Pancreas (tissue), 10 donors: ENCODE measurements at regions not wholly inside any gene's neighbourhood (a gene's known extent, or its start where the extent isn't known, plus 50 kb on each side); places are given as distances from the start of the nearest gene placed in this dataset.

Source experiments
- ATAC-seq, 4 donors: fragments of 200-7000 bp; cut with Tn5 transposase; one replicate each; pipeline versions ENCODE4 v1.8.0 to v1.9.1; 2020; ENCODE audit warnings: mild to moderate bottlenecking in 4 of 4, moderate library complexity in 4 of 4
- DNase-seq, 6 donors: peaks; one replicate each; pipeline ENCODE4 v3.0.0-alpha.2; 2020
- FAIRE-seq: peaks from 2 replicates; lab custom pipeline; 2012; peaks lifted over from hg19 to GRCh38; lab: Jason Lieb, UNC
- H3K27ac ChIP-seq, 4 donors: fragments of 200-600 bp; sonication (generic); 1 replicate in 3 of 4; 2 replicates in 1 of 4; pipeline versions ENCODE4 v1.5.0 to v1.8.0; 2020
- H3K27me3 ChIP-seq, 4 donors: fragments of 200-600 bp; one replicate each; pipeline ENCODE4 v1.8.0; 2021
- H3K36me3 ChIP-seq, 3 donors: fragments of 200-600 bp; sonication (generic) in 1 of 3; one replicate each; pipeline versions ENCODE4 v1.5.0 to v1.8.0; 2020 to 2021
- H3K4me1 ChIP-seq, 3 donors: fragments of 200-600 bp; one replicate each; pipeline ENCODE4 v1.8.0; 2021
- H3K4me3 ChIP-seq, 4 donors: fragments of 200-600 bp; sonication (generic) in 2 of 4; one replicate each; pipeline versions ENCODE4 v1.5.0 to v1.8.0; 2020 to 2021
- H3K9me3 ChIP-seq, 4 donors: fragments of 200-600 bp; one replicate each; pipeline ENCODE4 v1.8.0; 2021
- CTCF ChIP-seq, 4 donors: fragments of 200-600 bp; sonication (generic) in 3 of 4; IDR thresholded peaks; one replicate each; pipeline versions ENCODE4 v1.5.0 to v1.8.0; 2021; ENCODE audit warnings: antibody characterized with exemption in 4 of 4
- WGBS, 2 donors: extraction: QIAGEN DNeasy Blood & Tissue Kit; methylation state at CpG; one replicate each; pipeline ENCODE4 v1.1.7; 2013; 5-methylcytosine and 5-hydroxymethylcytosine counted together
- intact Hi-C, 3 donors: fragments of 100-400 bp; cut with DNase I; formaldehyde crosslinking; loops; one replicate each; pipeline versions ENCODE4 v1.11.1 to v1.14.2; 2022
- donor health status: healthy with polysubstance abuse.
- donor health status: DM: no; HTN: no; CAD: no; lungs with moderate emphysema.
- donor health status: DM: no; HTN: no; CAD: no.
- donor health status: control.
- donor health status: control.
- donor health status: Bipolar disorder and iron deficiency.
- donor health status: DM: yes; HTN: yes; CAD: no.
- donor health status: DM: no; HTN: no; CAD: no.
- donor health status: DM: no; HTN: no; CAD: no.
- donor health status: DM: yes; HTN: yes; CAD: no.

DNA sequence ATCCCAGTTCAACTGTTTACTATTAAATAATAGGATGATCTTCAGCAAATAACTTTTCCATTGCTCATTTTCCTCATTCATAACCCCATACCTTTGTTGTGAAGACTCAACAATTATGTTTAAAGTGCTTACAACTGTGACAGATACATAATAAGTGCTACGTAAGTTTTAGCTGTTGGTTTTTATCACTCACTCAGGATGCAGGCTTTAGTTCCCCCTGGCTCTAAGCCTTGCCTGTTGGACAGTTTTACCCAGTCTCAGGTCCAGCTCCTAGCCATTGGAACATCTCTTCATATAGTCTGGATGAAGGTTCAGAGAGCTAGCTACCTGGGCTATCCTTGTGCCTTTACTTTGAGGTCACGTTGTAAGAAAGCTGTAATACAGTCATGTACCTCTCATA, 353.2 kb downstream of the CRPPA start:
- Histone ChIP-seq H3K4me3 (no peak overlapping the region), H3K4me1 (peaks cover 0 to 9% (median 4%) of the 10 kb centered on the region in 3 donors), H3K27me3 (no peaks in the 10 kb centered on the region), H3K27ac (no peak overlapping the region), H3K36me3 (no peaks in the 10 kb centered on the region), H3K9me3 (no peaks in the 10 kb centered on the region)
- ATAC-seq (no peak), FAIRE-seq (no peak), DNase-seq (no peak)
- intact Hi-C loops: loop anchor here in 1 of 3 donors (10.0 kb wide), 1 partner anchor 763 kb away; no protein-coding TSS in a partner anchor
- TF ChIP-seq CTCF (IDR thresholded peaks at IDR 0.05): no peak
- WGBS, 2 donors: 70 to 85% methylated on average over 2 of the region's 2 CpGs

DNA sequence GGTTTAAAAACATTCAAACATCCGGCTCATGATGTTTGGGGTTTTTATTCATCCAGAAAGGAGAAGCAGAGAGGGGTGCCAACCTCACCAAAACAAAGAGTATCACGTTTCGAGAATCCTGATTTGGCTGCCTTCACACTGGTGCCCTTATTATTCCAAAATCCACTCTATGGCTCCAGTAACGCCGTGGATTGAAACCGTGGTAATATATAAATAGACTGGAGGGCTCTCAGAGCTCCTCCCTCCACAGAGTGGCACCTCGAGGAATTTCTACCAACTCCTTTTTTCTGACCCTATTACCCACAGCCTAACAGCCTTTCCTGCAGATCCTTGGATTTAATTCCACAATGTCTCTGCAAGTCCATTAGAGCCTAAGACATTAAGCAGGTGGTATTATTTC, 353.6 kb downstream of the CRPPA start:
- intact Hi-C loops: loop anchor here in 1 of 3 donors (10.0 kb wide), 1 partner anchor 763 kb away; no protein-coding TSS in a partner anchor
- 20 to 32% methylated on average over 7 of the region's 7 CpGs for WGBS, 2 donors
- DNase-seq: no peak
- Histone ChIP-seq H3K9me3 (no peaks in the 10 kb centered on the region), H3K36me3 (no peaks in the 10 kb centered on the region), H3K27me3 (no peaks in the 10 kb centered on the region), H3K4me3 (no peak overlapping the region), H3K27ac (no peak overlapping the region), H3K4me1 (peaks cover 0 to 13% (median 4%) of the 10 kb centered on the region in 3 donors)
- no peak for FAIRE-seq
- TF ChIP-seq CTCF (IDR thresholded peaks at IDR 0.05): no peak
- ATAC-seq: no peak

DNA sequence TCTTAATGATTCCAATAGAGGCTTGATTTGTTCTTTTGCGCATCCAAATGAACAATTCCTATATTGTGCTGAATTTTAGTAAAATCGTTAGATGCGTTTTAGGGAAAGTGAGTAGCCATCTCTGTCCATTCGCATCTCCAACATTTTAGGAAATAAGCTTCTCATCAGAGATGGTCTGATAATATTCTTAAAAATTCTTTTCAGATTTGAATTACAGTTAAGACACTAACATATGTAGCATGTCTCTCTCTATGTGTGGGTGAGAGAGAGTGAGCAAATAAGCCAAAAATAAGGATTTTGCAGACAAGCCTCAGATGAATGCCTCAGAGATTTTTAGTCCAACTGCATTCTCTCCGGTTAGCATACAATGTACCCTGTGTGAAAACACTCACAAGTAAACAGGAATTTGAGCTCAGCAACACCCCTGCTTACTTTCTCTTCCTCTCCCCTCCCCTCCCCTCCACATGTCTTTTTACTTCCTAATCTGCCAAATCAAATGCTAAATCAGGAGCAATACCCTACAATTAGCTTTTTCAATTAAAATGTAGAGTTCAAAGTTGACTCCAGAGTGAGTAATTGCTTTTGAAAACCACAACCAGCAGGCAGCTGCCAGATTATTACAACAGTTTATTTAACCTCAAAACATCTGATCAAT, 354.4 kb downstream of the CRPPA start:
- peaks cover 0 to 14% (median 8%) of the 10 kb centered on the region in 3 donors for H3K4me1 ChIP-seq
- no peak overlapping the region for H3K27ac ChIP-seq
- no peaks in the 10 kb centered on the region for H3K27me3 ChIP-seq
- H3K36me3 ChIP-seq: no peaks in the 10 kb centered on the region
- H3K4me3 ChIP-seq: no peak overlapping the region
- TF ChIP-seq CTCF (IDR thresholded peaks at IDR 0.05): no peak
- DNase-seq (no peak), ATAC-seq (peak in 2 of 4 donors; percentile 42 to 62), FAIRE-seq (no peak)
- WGBS, 2 donors: 54 to 69% methylated on average over 5 of the region's 5 CpGs
- no peaks in the 10 kb centered on the region for H3K9me3 ChIP-seq
- intact Hi-C loops: loop anchor here in 1 of 3 donors (10.0 kb wide), 1 partner anchor 762 kb away; no protein-coding TSS in a partner anchor

GRCh38 chr7:16065939-16066338, 355.4 kb downstream of the CRPPA start:
- H3K36me3 ChIP-seq: no peaks in the 10 kb centered on the region
- H3K4me1 ChIP-seq: peaks cover 0 to 12% (median 7%) of the 10 kb centered on the region in 3 donors
- no peak for TF ChIP-seq CTCF (IDR thresholded peaks at IDR 0.05)
- intact Hi-C loops: loop anchor here in 1 of 3 donors (10.0 kb wide), 1 partner anchor 761 kb away; no protein-coding TSS in a partner anchor
- FAIRE-seq (no peak), ATAC-seq (no peak), DNase-seq (no peak)
- no peak overlapping the region for H3K4me3 ChIP-seq
- no peaks in the 10 kb centered on the region for H3K27me3 ChIP-seq
- no peak overlapping the region for H3K27ac ChIP-seq
- no peaks in the 10 kb centered on the region for H3K9me3 ChIP-seq
